Ecto neural progenitor cell (in vitro differentiated cells): ENCODE measurements at regions not wholly inside any gene's neighbourhood (a gene's known extent, or its start where the extent isn't known, plus 50 kb on each side); places are given as distances from the start of the nearest gene placed in this dataset.

ENCODE experiments used
- DNase-seq: peaks from one replicate; pipeline ENCODE4 v3.0.0-alpha.2; 2018; ENCODE audit warnings: low spot score

GRCh38 chr2:107383691-107384090 lies 443.0 kb upstream of the RGPD4 start:
- DNase-seq = no peak

GRCh38 chr2:107384422-107384821 lies 442.3 kb upstream of the RGPD4 start:
- DNase-seq = no peak

- no peak for DNase-seq
Measured at GRCh38 chr2:107385921-107386320, 440.8 kb upstream of the RGPD4 start.

- no peak for DNase-seq
Measured at GRCh38 chr2:107392241-107392704, 434.4 kb upstream of the RGPD4 start.

GRCh38 chr2:107393516-107393915 lies 433.2 kb upstream of the RGPD4 start:
- no peak for DNase-seq

GRCh38 chr2:107398683-107399082 lies 428.0 kb upstream of the RGPD4 start:
- no peak for DNase-seq

GRCh38 chr2:107402330-107402729 lies 424.4 kb upstream of the RGPD4 start:
- DNase-seq = no peak

GRCh38 chr2:107405261-107405660 lies 421.4 kb upstream of the RGPD4 start:
- DNase-seq = no peak

- DNase-seq = no peak
Measured at GRCh38 chr2:107407017-107407416, 419.7 kb upstream of the RGPD4 start.

GRCh38 chr2:107407974-107408373 lies 418.7 kb upstream of the RGPD4 start:
- DNase-seq = no peak

GRCh38 chr2:107411267-107411666 lies 415.4 kb upstream of the RGPD4 start:
- DNase-seq = no peak

GRCh38 chr2:107412209-107412904 lies 414.3 kb upstream of the RGPD4 start:
- no peak for DNase-seq

- no peak for DNase-seq
Measured at GRCh38 chr2:107412981-107413380, 413.7 kb upstream of the RGPD4 start.

GRCh38 chr2:107414376-107414775 lies 412.3 kb upstream of the RGPD4 start:
- no peak for DNase-seq

- DNase-seq = no peak
Measured at GRCh38 chr2:107418708-107419107, 408.0 kb upstream of the RGPD4 start.

- DNase-seq = no peak
Measured at GRCh38 chr2:107419191-107419590, 407.5 kb upstream of the RGPD4 start.

GRCh38 chr2:107428781-107429180 lies 397.9 kb upstream of the RGPD4 start:
- DNase-seq = no peak

- DNase-seq = no peak
Measured at GRCh38 chr2:107430006-107430405, 396.7 kb upstream of the RGPD4 start.

- DNase-seq = no peak
Measured at GRCh38 chr2:107430596-107431266, 396.0 kb upstream of the RGPD4 start.

- no peak for DNase-seq
Measured at GRCh38 chr2:107436281-107436680, 390.4 kb upstream of the RGPD4 start.

- DNase-seq = no peak
Measured at GRCh38 chr2:107437265-107437664, 389.4 kb upstream of the RGPD4 start.

GRCh38 chr2:107437807-107438206 lies 388.9 kb upstream of the RGPD4 start:
- DNase-seq = no peak

GRCh38 chr2:107448160-107448559 lies 378.5 kb upstream of the RGPD4 start:
- no peak for DNase-seq

- DNase-seq = no peak
Measured at GRCh38 chr2:107461301-107461700, 365.4 kb upstream of the RGPD4 start.
